Stimulated activated CD8-positive, alpha-beta memory T cell treated with anti-CD3 and anti-CD28 coated beads, Interleukin-4, amount 100 ng/mL, for 24 hours (primary cell): ENCODE measurements at regions not wholly inside any gene's neighbourhood (a gene's known extent, or its start where the extent isn't known, plus 50 kb on each side); places are given as distances from the start of the nearest gene placed in this dataset.
"Not testable (repeated sequence)": the region's sequence is repeated elsewhere in the genome, so short reads cannot be mapped to it uniquely, and the experiment has no call there.

ENCODE experiments used
- DNase-seq: peaks from one replicate; pipeline ENCODE4 v3.0.0-alpha.2; 2020; ENCODE audit warnings: low read depth

DNA sequence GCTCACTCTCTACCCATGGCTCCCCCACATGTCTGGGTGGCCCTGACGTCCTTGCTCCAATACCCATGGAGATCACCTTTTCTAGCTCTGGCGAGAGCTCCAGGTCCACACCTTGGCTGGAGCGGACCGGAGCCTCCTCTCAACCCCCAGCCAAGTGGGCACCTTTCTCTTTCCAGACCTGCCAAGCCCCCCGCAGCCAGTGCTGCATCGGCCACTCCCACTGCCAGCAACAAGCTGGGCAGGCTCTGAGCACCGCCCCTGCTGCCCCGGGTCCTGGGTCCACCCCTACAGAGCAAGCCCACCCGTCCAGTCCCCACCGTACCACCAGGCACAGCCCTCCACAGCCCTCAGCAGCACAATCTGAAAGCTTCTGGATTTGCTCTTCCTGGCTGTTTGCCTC is 98.2 kb upstream of the C14orf180 start:
- DNase-seq = no peak

DNA sequence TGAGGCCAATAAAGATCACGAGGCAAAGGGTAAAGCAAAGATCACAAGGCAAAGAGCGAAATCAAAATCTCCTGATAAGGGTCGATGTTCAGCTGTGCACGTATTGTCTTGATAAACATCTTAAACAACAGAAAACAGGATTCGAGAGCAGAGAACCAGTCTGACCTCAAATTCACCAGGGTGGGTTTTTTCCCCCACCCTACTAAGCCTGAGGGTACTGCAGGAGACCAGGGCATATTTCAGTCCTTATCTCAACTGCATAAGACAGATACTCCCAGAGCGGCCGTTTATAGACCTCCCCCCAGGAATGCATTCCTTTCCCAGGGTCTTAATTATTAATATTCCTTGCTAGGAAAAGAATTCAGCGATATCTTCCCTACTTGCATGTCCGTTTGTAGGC is 97.5 kb upstream of the C14orf180 start:
- DNase-seq = not testable (repeated sequence)

DNA sequence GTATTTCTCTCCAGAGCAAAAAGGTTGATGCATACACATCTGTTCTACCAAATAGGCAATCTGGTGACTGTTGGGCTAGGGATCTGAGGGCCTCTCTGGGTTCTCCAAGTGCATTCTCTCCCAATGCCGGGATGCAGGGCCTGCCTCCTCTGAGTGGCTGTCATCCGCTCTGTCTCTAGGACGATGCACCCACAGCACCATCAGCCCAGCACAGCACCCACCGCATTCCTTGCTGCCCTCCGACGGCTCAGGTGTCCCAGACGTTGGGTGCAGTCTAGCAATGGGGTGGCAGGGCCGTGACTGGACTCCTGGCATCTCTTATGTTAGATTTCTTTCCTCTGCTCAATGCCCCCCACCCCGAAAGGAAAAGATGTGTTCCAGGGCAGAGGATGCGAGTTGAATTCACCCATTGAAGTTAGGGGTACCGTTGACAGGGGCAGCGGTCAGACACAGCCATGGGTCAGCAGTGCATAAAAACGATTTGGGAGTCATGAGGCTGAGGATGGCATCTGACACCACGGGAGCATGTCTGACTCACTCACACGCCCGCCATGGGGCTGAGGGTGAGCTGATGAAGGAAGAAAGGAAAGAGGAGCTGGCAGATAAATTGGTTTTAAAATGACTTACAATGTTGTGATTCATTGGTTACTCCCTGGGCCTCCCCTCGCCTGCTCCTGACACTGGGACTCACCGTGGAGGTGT is 93.2 kb upstream of the C14orf180 start:
- DNase-seq = no peak

DNA sequence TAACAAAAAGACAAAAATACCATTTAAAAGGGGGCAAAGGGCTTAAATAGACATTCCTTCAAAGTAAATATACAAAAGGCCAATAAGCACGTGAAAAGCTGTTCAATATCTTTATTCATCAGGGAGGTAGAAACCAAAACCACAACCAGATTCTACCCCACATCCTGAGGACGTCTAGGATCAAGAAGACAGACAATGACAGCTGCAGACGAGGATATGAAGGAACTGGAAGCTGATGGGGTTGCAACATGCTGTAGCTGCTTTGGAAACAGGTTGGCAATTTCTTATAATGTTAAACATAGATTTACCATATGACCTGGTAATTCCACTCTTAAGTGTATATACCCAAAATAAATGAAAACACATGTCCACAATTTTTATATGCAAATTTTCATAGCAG is 85.1 kb upstream of the C14orf180 start:
- no peak for DNase-seq

DNA sequence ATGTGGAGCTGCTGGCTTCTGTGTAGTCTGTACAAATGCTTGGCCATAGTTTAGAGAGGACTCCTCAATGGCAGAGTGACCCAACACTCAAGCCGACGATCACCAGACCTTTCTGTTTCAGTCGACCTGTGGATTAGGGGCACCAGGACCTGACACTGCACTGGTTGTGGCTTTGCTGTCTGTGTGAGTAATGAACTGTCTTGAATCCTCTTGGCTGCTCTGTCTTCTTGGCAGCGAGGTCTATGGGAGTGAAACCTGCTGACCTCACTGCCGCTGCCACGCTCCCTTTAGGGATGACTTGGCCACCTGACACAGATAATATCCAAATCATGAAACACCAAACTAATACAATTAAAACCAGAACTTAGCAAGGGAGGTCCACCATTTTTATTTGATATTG is 83.5 kb upstream of the C14orf180 start:
- DNase-seq = no peak

DNA sequence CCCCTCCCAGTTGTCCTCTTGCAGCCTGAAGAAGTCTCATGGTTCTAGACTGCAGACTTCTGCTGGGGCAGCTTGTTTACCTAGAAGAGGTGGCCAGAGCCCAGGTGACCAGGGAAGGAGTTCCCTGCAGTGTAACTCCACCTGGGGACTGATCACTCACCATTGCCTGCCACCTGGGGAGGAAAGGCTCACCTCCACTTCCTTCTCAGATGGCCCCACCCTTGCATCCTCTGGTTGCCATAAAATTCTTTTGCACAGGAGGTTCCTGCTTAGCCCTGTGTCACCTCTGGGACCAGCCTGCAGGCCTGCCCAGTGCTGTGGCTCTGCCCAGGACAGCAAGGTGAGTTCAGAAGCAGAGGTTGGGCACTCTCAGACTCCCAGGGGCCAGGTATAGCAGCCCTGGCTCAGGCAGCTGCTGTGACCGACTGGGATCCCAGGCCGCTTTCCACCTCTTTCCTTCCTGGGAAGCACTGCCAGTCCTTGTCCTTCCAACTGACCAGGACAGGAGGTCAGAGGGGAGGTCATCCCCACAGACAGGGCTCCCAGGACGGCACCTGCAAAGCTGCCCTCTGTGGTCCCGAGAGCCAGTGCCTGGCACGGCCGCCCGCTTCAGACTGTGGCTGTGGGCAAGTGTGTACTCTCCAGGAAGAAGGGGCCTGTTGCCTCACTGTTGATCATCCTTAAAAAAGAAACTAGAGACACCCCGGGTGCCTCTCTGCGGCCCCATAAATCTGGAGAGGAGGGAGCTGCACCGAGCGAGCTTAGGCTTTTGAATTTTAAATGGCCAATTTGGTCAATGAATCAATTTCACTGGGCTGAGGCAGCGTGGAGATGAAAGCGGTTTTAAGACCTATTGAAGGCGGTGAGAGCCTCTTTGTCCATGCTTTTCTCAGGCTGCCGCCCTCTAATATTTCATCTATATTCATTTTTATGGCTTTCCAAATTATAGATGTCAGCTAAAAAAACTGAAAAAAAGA is 79.5 kb upstream of the C14orf180 start:
- no peak for DNase-seq

DNA sequence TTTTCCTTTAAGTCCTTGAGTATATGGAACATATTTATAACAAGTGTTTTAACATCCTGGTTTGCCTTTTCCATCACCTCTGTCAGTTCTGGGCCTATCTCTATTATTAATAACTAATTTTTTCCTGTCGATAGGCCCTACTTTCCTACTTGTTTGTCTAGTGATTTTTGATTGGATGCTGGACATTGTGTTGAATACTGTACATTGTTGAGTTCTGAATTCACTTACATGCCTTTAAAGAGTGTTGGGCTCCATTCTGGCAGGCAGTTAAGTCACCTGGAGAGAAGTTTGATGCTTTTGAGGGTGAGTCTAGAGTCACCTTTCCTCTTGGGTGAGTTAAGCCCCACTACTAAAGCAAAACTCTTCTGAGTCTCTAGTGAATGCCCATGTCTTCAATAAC is 77.5 kb upstream of the C14orf180 start:
- DNase-seq = no peak

DNA sequence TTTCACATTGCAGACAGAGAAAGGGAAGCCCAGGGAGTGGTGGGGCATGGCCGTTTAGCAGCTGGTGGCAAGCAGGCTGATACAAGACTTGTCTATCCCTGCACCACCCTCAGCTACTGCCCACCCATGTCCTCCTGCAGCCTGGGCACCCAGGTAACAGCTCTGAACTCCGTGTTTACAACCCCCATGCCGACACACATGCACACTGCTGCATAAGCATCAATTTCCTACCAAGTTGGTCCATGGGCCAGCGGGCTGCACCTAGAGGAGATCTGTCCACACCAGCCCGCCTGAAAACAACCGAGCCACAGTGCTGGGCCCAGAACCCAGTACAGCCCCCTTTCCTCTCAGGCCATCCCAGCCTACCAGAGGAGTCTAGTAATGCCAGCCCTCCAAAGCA is 75.9 kb upstream of the C14orf180 start:
- DNase-seq = no peak

DNA sequence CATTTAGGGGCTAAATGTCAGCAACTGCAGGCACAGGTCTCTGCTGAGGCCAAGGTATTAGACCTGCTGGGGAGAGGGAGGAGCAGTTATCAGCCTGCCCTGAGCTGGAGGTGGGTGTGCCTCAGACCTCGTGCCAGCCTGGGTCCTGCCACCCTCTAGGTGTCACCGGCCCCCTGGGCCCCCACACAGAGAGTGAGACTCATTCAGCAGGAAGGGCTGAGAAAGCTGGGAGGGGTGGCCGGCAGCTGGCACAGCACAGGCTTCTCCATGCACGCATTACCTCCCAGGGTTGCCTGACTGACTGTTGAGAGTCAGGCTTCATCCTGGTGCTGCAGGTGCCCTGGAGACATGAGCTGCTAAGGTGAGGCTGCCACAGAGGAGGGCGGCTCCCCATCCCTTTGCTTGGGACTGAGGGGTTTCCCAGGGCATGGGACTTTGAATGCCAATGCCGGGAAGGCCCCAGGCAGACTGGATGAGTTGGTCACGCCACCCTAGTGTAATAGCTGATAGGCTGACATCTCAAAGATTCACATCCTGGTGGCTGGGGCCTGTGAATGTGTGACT is 75.3 kb upstream of the C14orf180 start:
- DNase-seq = no peak

DNA sequence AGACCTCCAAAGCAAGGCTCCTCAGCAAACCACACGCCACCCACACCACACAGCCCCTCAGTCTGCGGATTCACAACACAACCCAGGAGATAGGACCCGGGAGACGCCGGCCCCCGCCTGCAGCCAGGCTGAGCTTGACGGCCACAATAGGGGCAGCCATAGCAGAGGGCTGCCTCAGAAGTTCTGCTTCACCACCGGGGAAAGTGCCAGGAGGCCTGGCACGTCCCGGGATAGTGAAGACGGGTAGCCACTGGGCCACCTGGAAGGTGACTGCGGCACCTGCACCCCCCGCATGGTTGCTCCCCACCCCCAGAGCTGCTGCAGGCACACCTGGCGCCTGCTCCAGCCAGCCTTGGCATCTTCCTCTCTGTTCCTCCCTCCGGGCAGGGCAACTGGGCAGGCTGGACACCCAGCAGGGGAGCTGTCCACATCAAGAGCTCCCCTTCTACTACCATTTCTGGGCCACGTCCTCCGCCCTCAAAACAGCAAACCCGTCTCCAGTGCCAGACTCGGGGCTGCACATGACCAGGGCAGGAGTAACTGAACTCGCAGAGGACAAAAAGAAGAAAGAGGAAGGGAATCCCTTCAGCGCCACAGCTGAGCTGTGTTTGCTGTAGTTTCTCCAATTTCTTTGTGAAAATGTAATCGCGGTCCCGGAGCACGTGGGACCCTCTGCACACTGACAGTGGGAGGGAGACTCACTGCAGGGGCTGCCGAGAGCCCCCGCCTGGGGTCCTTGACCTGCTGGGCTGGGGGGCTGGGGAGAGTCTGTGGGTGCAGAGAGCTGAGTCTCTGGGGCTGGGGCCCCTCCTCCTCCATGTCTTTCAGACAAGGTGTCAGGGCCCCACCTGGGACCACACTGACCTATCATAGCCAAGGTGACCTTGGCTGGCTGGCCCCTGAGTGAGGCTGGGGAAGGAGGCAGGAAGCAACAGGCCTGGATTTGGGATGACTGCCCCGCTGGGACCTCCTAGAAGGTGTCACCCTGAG is 74.2 kb upstream of the C14orf180 start:
- no peak for DNase-seq

DNA sequence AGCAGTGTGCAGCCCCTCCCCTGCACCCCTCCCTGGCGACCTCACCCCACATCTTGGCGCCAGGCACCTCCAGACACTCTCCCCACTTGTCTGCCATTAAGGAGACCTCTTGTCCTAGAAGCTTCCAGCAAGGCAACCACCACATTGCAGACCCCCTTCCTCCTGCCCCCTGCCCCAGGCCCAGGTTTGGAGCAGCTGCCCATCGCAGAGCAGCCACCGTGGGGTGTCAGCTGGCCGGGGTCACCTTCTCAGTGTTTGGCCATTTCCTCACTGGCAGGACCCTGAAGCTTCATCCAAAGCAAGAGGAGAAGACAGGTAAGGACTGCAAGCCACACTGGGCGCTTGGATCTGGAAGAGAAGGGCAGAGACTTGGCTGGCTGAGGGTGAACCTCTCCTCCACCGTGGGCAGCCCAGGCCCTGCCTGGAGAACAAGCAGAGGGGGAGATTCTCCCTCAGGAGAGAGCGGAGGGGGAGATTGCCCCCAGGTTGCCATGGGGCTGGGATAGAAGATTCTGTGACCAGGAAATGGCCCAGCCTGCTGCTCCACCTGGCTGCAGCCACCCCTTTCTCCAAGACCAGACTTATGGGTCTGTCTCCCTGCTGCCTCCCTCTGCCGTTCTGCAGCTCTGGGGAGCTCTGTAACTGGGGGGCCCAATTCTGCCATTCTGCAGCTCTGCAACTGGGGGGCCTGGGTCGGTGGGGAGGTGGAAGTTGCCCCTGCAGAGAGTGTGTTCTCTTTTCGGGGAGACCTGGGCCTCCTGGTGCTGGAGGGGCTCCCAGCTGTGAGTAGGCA is 72.9 kb upstream of the C14orf180 start:
- no peak for DNase-seq

DNA sequence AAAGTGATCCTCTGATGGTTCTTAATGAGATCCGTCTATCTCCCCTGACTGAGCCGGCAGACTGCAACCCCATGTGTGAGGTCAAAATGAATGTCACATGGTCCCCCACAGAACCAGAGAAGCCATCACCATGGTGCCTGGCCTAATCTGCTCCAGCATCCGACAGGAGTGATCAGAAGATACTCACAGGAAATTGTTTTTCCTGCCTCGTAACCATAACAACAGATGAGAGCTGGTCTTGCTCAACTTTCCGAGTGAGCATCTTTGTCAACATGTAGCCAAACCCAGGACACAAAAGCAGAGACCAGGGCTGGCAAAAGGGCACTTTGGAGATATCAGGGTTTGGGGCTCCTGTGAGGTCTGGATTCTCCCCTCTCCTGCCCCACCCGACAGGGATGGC is 72.1 kb upstream of the C14orf180 start:
- no peak for DNase-seq

DNA sequence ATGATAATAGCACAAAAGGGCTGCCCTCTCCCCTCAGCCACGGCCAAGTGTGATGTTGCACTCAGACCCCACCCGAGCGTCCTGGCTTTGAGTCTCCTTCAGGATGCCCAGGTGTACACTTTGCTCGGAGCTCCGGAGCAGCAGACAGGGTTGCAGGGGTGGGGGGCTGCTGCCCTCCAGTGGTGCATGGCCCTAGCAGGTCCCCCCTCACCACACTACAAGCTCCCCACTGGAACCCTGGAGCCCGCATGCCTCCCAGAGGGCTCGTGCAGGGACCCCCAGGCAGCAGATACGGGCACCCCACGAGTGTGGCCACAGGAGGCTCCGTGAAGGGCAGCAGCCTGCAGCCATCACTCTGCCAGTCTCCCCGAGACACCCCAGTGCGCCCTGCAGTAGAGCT is 69.9 kb upstream of the C14orf180 start:
- DNase-seq = no peak

DNA sequence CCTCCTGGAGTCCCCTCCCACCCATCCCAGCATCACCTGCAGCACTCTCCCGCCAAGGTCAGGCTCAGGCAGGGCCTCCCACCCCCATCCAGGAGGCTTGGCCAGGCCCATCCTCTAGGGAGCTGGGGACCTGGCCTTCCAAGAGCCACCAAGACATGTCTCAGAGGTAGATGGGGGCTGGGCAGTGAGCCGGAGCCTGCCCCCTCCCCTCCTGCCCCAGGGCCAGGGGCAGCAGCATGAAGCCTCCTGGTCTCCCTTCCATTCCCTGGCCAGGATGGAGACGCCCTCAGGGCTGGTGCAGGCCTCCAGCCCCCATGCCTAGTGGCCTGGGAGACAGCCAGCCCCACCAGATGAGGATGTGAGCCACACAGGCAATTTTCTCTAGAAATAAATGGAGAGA is 69.3 kb upstream of the C14orf180 start:
- no peak for DNase-seq

DNA sequence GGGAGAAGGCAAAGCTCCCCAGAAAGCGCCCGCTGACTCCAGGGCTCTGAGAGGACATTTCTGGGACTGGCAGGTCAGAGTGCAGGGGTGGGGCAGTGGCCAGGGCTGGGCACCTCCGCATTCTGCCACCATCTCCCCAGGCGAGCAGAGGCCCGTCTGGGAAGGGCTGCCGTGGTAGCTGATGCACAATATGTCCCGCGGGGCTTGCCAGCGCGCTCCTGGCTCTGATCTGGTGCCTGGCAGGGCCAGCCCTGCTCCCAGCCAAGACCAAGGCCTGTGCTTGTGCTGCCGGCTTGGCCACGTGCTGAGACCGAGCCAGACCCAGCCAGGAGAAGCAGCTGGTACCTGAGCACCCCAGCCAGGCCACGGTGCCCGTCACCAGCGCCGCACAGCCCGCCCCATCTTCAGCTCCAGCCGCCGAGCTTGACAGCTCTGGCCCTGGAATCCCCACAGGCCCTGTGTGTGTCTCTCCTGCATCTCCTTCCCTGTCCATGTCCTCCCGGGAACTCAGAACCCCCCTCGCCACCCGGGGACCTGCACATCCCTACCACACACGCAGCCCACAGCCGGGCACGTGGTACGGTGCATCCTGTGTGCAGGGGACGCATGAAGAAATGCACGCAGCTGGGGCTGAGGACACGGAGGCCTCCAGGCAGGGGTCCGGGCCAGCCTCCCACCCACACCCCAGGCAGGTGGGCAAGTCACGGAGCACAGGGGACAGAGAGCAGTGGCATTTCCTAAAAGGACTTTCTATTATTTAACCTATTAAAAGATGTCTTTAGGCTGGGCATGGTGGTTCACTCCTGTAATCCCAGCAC is 68.6 kb upstream of the C14orf180 start:
- DNase-seq = no peak

DNA sequence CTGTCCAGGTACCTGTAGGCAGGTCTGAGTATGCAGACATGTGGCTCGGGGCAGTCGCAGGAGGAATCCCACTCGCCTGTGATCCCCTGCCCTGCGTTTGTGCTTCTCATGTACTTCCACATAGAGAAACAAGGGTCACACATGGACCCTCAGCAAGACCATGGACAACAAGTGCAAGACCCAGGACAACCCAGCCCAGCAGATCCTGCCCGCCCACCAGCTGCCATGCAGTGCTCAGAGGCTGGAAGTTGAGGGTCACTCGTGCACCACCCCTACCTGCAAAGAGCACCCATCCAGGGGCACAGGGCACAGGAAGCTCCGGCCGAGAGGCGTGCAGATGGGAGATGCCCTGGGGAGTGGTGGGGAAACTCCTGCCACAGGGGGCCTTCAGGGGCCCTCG is 67.5 kb upstream of the C14orf180 start:
- no peak for DNase-seq

DNA sequence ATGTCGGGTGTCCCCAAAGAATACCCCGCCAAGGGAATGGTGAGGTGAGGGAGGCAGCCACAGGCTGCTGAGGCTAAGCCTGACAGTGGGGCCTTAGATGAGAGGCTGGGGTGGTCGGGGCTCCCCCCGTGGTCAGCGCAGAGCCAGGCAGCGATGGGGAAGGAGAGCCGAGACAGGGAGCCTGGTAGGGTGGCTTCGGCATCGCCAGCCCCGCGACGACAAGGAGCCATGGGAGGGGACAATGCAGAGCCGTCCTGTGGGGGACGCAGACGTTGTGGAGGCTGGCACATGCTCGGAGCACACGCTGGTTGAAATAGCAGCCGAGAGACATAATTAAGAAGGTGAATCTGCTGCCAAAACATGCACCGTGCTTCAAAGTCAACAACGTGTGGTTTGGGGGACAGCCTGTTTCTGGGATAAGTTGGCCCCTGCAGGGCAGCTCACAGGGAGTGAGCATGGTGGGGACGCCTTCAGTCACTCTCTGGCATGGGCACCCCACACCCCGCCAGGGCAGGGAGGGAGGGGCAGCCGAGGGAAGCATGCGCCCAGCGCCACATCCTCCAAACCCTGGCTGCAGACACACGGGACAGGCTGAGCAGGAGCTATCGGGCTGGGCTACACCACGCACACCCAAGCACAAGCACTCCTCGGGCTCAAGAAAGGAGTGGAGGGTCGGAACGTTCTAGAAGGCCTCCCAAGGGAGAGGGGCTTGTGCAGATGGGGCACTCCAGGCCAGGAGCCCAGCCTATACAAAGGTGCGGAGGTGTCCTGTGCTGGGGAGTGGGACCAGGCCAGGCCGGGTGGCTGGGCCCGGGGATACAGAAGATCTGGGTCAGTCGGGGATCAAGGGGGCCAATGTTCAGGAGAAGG is 66.6 kb upstream of the C14orf180 start:
- DNase-seq = no peak

DNA sequence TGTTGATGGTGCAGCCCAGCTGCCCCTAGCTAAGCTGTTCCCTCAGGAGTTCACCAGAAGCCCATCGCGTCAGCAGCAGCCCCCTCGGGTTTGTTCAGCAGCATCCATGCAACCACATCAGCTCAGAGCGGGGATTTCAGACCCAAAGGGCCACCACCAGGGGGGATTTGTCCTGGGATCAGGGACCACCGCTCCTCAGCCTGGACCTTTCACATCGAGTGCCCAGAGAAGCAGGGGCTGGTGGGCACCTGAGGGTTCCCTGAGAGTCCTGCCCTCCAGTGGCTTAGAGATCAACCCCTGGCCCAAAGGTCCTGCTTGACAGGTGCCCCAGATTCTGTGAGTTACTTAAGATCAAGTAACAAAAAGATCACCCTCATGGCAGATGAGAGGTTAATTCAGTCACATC is 65.9 kb upstream of the C14orf180 start:
- DNase-seq = no peak
